H1 (cell line): ENCODE measurements at regions not wholly inside any gene's neighbourhood (a gene's known extent, or its start where the extent isn't known, plus 50 kb on each side); places are given as distances from the start of the nearest gene placed in this dataset.

Experiments
- CREB1 ChIP-seq: IDR thresholded peaks from 2 replicates; pipeline ENCODE4 v1.6.1; 2012; ENCODE audit warnings: inconsistent platforms
- JUND ChIP-seq: IDR thresholded peaks from 2 replicates; pipeline ENCODE4 v1.6.1; 2011; ENCODE audit warnings: mild to moderate bottlenecking, improper control_type of control experiment, low read length
- POU5F1 ChIP-seq: IDR thresholded peaks from 2 replicates; pipeline ENCODE4 v1.6.1; 2011; ENCODE audit warnings: low read depth, mild to moderate bottlenecking, low read length, moderate library complexity
- SIX5 ChIP-seq: IDR thresholded peaks from 2 replicates; pipeline ENCODE4 v1.6.1; 2011; ENCODE audit warnings: mild to moderate bottlenecking, low read depth, low read length
- TF ChIP-seq, protein P1 (sequence below): fragments of 300-600 bp; sonication (generic); IDR thresholded peaks from 2 replicates; pipeline ENCODE4 v1.7.1; 2012; ENCODE audit warnings: low read length, moderate library complexity, mild to moderate bottlenecking, inconsistent platforms; ENCODE audit not compliant: insufficient replicate concordance

DNA sequence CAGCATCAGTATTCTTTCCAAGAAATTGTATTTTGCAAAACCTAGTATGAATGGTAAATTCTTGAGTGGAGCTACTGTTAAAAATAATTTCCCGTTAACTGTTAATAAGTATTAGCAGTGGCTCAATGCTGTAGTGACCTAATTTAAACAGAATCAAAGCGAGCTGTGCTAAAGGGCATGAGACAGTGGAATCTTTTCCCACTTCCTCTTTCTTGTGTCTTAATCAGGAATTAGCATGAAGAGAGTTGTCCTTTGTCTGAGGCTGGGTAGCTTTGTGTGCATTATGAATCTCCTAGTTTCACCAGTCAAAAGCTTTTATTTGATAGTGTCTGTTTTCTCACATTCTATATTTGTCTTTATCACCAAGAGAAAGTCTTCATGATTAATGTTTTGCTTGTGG, 298.8 kb upstream of the GCFC2 start (continued):
- TF ChIP-seq, protein P1, sequence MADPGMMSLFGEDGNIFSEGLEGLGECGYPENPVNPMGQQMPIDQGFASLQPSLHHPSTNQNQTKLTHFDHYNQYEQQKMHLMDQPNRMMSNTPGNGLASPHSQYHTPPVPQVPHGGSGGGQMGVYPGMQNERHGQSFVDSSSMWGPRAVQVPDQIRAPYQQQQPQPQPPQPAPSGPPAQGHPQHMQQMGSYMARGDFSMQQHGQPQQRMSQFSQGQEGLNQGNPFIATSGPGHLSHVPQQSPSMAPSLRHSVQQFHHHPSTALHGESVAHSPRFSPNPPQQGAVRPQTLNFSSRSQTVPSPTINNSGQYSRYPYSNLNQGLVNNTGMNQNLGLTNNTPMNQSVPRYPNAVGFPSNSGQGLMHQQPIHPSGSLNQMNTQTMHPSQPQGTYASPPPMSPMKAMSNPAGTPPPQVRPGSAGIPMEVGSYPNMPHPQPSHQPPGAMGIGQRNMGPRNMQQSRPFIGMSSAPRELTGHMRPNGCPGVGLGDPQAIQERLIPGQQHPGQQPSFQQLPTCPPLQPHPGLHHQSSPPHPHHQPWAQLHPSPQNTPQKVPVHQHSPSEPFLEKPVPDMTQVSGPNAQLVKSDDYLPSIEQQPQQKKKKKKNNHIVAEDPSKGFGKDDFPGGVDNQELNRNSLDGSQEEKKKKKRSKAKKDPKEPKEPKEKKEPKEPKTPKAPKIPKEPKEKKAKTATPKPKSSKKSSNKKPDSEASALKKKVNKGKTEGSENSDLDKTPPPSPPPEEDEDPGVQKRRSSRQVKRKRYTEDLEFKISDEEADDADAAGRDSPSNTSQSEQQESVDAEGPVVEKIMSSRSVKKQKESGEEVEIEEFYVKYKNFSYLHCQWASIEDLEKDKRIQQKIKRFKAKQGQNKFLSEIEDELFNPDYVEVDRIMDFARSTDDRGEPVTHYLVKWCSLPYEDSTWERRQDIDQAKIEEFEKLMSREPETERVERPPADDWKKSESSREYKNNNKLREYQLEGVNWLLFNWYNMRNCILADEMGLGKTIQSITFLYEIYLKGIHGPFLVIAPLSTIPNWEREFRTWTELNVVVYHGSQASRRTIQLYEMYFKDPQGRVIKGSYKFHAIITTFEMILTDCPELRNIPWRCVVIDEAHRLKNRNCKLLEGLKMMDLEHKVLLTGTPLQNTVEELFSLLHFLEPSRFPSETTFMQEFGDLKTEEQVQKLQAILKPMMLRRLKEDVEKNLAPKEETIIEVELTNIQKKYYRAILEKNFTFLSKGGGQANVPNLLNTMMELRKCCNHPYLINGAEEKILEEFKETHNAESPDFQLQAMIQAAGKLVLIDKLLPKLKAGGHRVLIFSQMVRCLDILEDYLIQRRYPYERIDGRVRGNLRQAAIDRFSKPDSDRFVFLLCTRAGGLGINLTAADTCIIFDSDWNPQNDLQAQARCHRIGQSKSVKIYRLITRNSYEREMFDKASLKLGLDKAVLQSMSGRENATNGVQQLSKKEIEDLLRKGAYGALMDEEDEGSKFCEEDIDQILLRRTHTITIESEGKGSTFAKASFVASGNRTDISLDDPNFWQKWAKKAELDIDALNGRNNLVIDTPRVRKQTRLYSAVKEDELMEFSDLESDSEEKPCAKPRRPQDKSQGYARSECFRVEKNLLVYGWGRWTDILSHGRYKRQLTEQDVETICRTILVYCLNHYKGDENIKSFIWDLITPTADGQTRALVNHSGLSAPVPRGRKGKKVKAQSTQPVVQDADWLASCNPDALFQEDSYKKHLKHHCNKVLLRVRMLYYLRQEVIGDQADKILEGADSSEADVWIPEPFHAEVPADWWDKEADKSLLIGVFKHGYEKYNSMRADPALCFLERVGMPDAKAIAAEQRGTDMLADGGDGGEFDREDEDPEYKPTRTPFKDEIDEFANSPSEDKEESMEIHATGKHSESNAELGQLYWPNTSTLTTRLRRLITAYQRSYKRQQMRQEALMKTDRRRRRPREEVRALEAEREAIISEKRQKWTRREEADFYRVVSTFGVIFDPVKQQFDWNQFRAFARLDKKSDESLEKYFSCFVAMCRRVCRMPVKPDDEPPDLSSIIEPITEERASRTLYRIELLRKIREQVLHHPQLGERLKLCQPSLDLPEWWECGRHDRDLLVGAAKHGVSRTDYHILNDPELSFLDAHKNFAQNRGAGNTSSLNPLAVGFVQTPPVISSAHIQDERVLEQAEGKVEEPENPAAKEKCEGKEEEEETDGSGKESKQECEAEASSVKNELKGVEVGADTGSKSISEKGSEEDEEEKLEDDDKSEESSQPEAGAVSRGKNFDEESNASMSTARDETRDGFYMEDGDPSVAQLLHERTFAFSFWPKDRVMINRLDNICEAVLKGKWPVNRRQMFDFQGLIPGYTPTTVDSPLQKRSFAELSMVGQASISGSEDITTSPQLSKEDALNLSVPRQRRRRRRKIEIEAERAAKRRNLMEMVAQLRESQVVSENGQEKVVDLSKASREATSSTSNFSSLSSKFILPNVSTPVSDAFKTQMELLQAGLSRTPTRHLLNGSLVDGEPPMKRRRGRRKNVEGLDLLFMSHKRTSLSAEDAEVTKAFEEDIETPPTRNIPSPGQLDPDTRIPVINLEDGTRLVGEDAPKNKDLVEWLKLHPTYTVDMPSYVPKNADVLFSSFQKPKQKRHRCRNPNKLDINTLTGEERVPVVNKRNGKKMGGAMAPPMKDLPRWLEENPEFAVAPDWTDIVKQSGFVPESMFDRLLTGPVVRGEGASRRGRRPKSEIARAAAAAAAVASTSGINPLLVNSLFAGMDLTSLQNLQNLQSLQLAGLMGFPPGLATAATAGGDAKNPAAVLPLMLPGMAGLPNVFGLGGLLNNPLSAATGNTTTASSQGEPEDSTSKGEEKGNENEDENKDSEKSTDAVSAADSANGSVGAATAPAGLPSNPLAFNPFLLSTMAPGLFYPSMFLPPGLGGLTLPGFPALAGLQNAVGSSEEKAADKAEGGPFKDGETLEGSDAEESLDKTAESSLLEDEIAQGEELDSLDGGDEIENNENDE: no peak
- TF ChIP-seq POU5F1 (no peak), SIX5 (no peak), CREB1 (no peak), JUND (no peak)
